ENCODE measurements at regions not wholly inside any gene's neighbourhood (a gene's known extent, or its start where the extent isn't known, plus 50 kb on each side); places are given as distances from the start of the nearest gene placed in this dataset.

- DNase-seq (ENCODE audit: low read depth in 4 of 4, low spot score in 2 of 4) = no peak
Measured at GRCh38 chr6:41449399-41450245, 96.6 kb upstream of the FOXP4 start.

- no peak for DNase-seq (ENCODE audit: low read depth in 4 of 4, low spot score in 2 of 4)
Measured at GRCh38 chr6:41450581-41450980, 95.6 kb upstream of the FOXP4 start.

GRCh38 chr6:41451039-41451438, 95.1 kb upstream of the FOXP4 start:
- no peak for DNase-seq (ENCODE audit: low read depth in 4 of 4, low spot score in 2 of 4)

GRCh38 chr6:41451515-41452163, 94.5 kb upstream of the FOXP4 start:
- DNase-seq (ENCODE audit: low read depth in 4 of 4, low spot score in 2 of 4) = no peak

GRCh38 chr6:41452763-41453162, 93.4 kb upstream of the FOXP4 start:
- no peak for DNase-seq (ENCODE audit: low read depth in 4 of 4, low spot score in 2 of 4)

GRCh38 chr6:41453244-41453643, 92.9 kb upstream of the FOXP4 start:
- no peak for DNase-seq (ENCODE audit: low read depth in 4 of 4, low spot score in 2 of 4)

- no peak for DNase-seq (ENCODE audit: low read depth in 4 of 4, low spot score in 2 of 4)
Measured at GRCh38 chr6:41454189-41454789, 91.9 kb upstream of the FOXP4 start.

- no peak for DNase-seq (ENCODE audit: low read depth in 4 of 4, low spot score in 2 of 4)
Measured at GRCh38 chr6:41455410-41455809, 90.8 kb upstream of the FOXP4 start.

GRCh38 chr6:41455818-41456217, 90.4 kb upstream of the FOXP4 start:
- no peak for DNase-seq (ENCODE audit: low read depth in 4 of 4, low spot score in 2 of 4)

GRCh38 chr6:41457303-41457670, 88.9 kb upstream of the FOXP4 start:
- no peak for DNase-seq (ENCODE audit: low read depth in 4 of 4, low spot score in 2 of 4)

- DNase-seq (ENCODE audit: low read depth in 4 of 4, low spot score in 2 of 4) = no peak
Measured at GRCh38 chr6:41459738-41460137, 86.4 kb upstream of the FOXP4 start.

- DNase-seq (ENCODE audit: low read depth in 4 of 4, low spot score in 2 of 4) = no peak
Measured at GRCh38 chr6:41460742-41461336, 85.3 kb upstream of the FOXP4 start.

GRCh38 chr6:41462033-41462432, 84.1 kb upstream of the FOXP4 start:
- no peak for DNase-seq (ENCODE audit: low read depth in 4 of 4, low spot score in 2 of 4)

- no peak for DNase-seq (ENCODE audit: low read depth in 4 of 4, low spot score in 2 of 4)
Measured at GRCh38 chr6:41463062-41463930, 82.9 kb upstream of the FOXP4 start.

- DNase-seq (ENCODE audit: low read depth in 4 of 4, low spot score in 2 of 4) = no peak
Measured at GRCh38 chr6:41464019-41464418, 82.2 kb upstream of the FOXP4 start.

- DNase-seq (ENCODE audit: low read depth in 4 of 4, low spot score in 2 of 4) = no peak
Measured at GRCh38 chr6:41464481-41464880, 81.7 kb upstream of the FOXP4 start.

GRCh38 chr6:41466437-41466990, 79.7 kb upstream of the FOXP4 start:
- no peak for DNase-seq (ENCODE audit: low read depth in 4 of 4, low spot score in 2 of 4)

GRCh38 chr6:41467061-41467460, 79.1 kb upstream of the FOXP4 start:
- no peak for DNase-seq (ENCODE audit: low read depth in 4 of 4, low spot score in 2 of 4)

GRCh38 chr6:41467627-41468404, 78.4 kb upstream of the FOXP4 start:
- DNase-seq (ENCODE audit: low read depth in 4 of 4, low spot score in 2 of 4) = no peak

Data from left renal cortex interstitium (tissue), 4 donors.